OCI-LY7 (cell line): ENCODE measurements at regions not wholly inside any gene's neighbourhood (a gene's known extent, or its start where the extent isn't known, plus 50 kb on each side); places are given as distances from the start of the nearest gene placed in this dataset.

Experiments
- BruUV-seq: library from RNA; stranded (reverse); fragments of 400-500 nt; replicated peaks from 2 replicates; lab custom pipeline; 2021; lab: Mats Ljungman, UMichigan
- CTCF ChIA-PET: fragments of 300-600 bp; sonication (Branson Sonifier 250); formaldehyde crosslinking; loops from one replicate; lab custom pipeline; 2022; ENCODE audit warnings: antibody characterized with exemption; ENCODE audit not compliant: unreplicated experiment; lab: Charles Lee
- POLR2A ChIA-PET: fragments of 300-600 bp; sonication (Branson Sonifier 250); formaldehyde crosslinking; loops from one replicate; lab custom pipeline; 2022; ENCODE audit warnings: antibody characterized with exemption; lab: Charles Lee
- DNase-seq: peaks from one replicate; pipeline ENCODE4 v3.0.0-alpha.2; 2015; ENCODE audit warnings: low spot score
- H2AFZ ChIP-seq: fragments of 200-600 bp; sonication (generic), shearing (Covaris generic); 2 replicates; pipeline ENCODE4 v1.6.1; 2014; ENCODE audit warnings: mild to moderate bottlenecking, antibody characterized with exemption, low read length, moderate library complexity
- H3K27ac ChIP-seq: fragments of 200-600 bp; sonication (generic); 2 replicates; pipeline ENCODE4 v1.5.1; 2014; ENCODE audit warnings: mixed run types, low read depth, mild to moderate bottlenecking, moderate library complexity, low read length, inconsistent platforms; ENCODE audit not compliant: poor library complexity, severe bottlenecking
- H3K36me3 ChIP-seq: fragments of 200-600 bp; sonication (generic); 2 replicates; pipeline ENCODE4 v1.6.1; 2014; ENCODE audit warnings: mild to moderate bottlenecking, antibody characterized with exemption, low read length, moderate library complexity, mixed read lengths; ENCODE audit not compliant: insufficient read depth
- H3K4me1 ChIP-seq: fragments of 200-600 bp; sonication (generic); 2 replicates; pipeline ENCODE4 v1.5.1; 2014; ENCODE audit warnings: mild to moderate bottlenecking, low read length; ENCODE audit not compliant: insufficient read depth, poor library complexity, severe bottlenecking
- H3K4me2 ChIP-seq: fragments of 200-600 bp; sonication (generic); 2 replicates; pipeline ENCODE4 v1.6.1; 2014; ENCODE audit warnings: mild to moderate bottlenecking, low read length
- H3K4me3 ChIP-seq: fragments of 200-600 bp; sonication (generic); 2 replicates; pipeline ENCODE4 v1.5.1; 2014; ENCODE audit warnings: mild to moderate bottlenecking, low read depth, low read length; ENCODE audit not compliant: poor library complexity, severe bottlenecking
- H3K79me2 ChIP-seq: fragments of 200-600 bp; sonication (generic); 2 replicates; pipeline ENCODE4 v1.6.1; 2016; ENCODE audit warnings: low read depth, mild to moderate bottlenecking, low read length, moderate library complexity, mixed read lengths; ENCODE audit not compliant: insufficient read depth
- H3K9me2 ChIP-seq: fragments of 200-600 bp; sonication (generic); 2 replicates; pipeline ENCODE4 v1.6.1; 2016; ENCODE audit warnings: mild to moderate bottlenecking, low read length, mixed read lengths; ENCODE audit not compliant: insufficient read depth
- H3K9me3 ChIP-seq: fragments of 200-600 bp; sonication (generic); 2 replicates; pipeline ENCODE4 v1.6.1; 2014; ENCODE audit warnings: mild to moderate bottlenecking, mixed run types, low read length, mixed read lengths
- H4K20me1 ChIP-seq: fragments of 200-600 bp; sonication (generic); 2 replicates; pipeline ENCODE4 v1.6.1; 2014; ENCODE audit warnings: mild to moderate bottlenecking, antibody characterized with exemption, low read length, moderate library complexity, mixed read lengths; ENCODE audit not compliant: insufficient read depth
- EZH2phosphoT487 ChIP-seq: fragments of 200-600 bp; sonication (generic); IDR thresholded peaks from 2 replicates; pipeline ENCODE4 v1.6.1; 2018; ENCODE audit warnings: low read depth, borderline replicate concordance, mild to moderate bottlenecking, mixed run types, antibody characterized with exemption, low read length, moderate library complexity, mixed read lengths
- intact Hi-C: fragments of 100-400 bp; cut with micrococcal nuclease; formaldehyde crosslinking; loops from one replicate; pipeline ENCODE4 v1.10.0; 2022; ENCODE audit not compliant: unreplicated experiment
- TF ChIP-seq, protein P1 (sequence below): fragments of 200-600 bp; sonication (generic); conservative IDR thresholded peaks from 2 replicates; pipeline ENCODE4 v1.5.1; 2014; ENCODE audit warnings: mild to moderate bottlenecking, antibody characterized with exemption, low read length, moderate library complexity, mixed read lengths

- intact Hi-C loops, result no loop called here
- no peaks in the 10 kb centered on the region for H4K20me1 ChIP-seq
- no peaks in the 10 kb centered on the region for H3K9me3 ChIP-seq
- no peaks in the 10 kb centered on the region for H3K36me3 ChIP-seq
- TF ChIP-seq, protein P1, sequence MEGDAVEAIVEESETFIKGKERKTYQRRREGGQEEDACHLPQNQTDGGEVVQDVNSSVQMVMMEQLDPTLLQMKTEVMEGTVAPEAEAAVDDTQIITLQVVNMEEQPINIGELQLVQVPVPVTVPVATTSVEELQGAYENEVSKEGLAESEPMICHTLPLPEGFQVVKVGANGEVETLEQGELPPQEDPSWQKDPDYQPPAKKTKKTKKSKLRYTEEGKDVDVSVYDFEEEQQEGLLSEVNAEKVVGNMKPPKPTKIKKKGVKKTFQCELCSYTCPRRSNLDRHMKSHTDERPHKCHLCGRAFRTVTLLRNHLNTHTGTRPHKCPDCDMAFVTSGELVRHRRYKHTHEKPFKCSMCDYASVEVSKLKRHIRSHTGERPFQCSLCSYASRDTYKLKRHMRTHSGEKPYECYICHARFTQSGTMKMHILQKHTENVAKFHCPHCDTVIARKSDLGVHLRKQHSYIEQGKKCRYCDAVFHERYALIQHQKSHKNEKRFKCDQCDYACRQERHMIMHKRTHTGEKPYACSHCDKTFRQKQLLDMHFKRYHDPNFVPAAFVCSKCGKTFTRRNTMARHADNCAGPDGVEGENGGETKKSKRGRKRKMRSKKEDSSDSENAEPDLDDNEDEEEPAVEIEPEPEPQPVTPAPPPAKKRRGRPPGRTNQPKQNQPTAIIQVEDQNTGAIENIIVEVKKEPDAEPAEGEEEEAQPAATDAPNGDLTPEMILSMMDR, result no peak
- no peak for TF ChIP-seq EZH2phosphoT487
- BruUV-seq, result no TSS peak
- no peak overlapping the region for H2AFZ ChIP-seq
- H3K4me2 ChIP-seq, result no peak overlapping the region
- no peaks in the 10 kb centered on the region for H3K9me2 ChIP-seq
- H3K79me2 ChIP-seq, result no peaks in the 10 kb centered on the region
- no peak for DNase-seq
- ChIA-PET POLR2A (interaction anchor here (1.0 kb wide), 1 partner anchor 90 kb away, joined by 4 read pairs; no protein-coding TSS in a partner anchor), CTCF (no interaction called here)
- H3K4me3 ChIP-seq, result no peak overlapping the region
- H3K4me1 ChIP-seq, result no peaks in the 10 kb centered on the region
- no peak overlapping the region for H3K27ac ChIP-seq
These were observed 228.8 kb downstream of the VAPA start for GRCh38 chr18:10142496-10143160.

DNA sequence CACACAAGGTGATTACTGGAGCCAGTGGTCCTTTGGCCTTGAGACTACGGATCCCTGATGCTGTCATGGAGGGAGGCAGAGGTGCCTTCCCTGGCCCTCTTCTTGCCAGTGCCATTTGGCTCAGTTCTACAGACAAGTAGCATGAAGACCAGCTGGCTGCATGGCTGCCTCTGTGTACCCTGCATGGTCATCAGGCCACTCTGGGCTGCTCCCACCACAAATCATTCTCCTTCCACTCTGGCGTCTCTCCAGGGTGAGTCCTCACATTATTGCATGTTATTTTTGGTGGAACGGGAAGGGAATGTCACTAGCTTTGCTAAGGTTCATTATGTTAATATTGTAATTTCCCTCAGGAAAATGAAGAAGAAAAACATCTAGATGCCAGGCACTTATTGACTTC is 229.8 kb downstream of the VAPA start:
- Histone ChIP-seq H3K9me3 (no peaks in the 10 kb centered on the region), H4K20me1 (no peaks in the 10 kb centered on the region), H3K27ac (no peak overlapping the region), H3K4me3 (no peak overlapping the region), H3K79me2 (no peaks in the 10 kb centered on the region), H3K36me3 (no peaks in the 10 kb centered on the region), H2AFZ (no peak overlapping the region), H3K4me2 (no peak overlapping the region), H3K9me2 (no peaks in the 10 kb centered on the region), H3K4me1 (no peaks in the 10 kb centered on the region)
- DNase-seq, result no peak
- intact Hi-C loops, result no loop called here
- TF ChIP-seq, protein P1, result no peak
- TF ChIP-seq EZH2phosphoT487, result no peak
- ChIA-PET POLR2A (interaction anchor here (0.9 to 1.0 kb wide), 2 partner anchors 42 to 89 kb away, joined by 4 read pairs; no protein-coding TSS in a partner anchor), CTCF (no interaction called here)
- BruUV-seq, result no TSS peak

DNA sequence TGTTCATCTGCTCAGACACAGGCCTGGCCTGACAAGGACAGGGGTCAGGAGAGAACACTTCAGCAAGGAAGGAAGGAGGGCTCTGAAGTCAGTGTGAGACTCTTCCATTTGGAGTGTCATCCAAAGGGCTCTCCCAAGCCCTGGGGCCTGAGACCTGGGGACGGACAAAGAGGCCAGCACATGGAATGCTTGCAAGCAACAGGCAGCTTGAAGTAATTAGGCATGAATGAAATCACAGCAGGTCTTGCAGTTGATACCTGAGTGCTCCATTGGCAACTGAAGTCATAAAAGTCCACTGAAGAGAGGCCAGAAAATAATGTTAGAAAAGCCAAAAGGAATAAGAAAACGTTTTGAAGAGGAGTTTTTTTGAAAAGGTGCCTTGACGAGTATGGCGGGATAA is 231.7 kb downstream of the VAPA start:
- H2AFZ ChIP-seq, result no peak overlapping the region
- TF ChIP-seq, protein P1, result no peak
- TF ChIP-seq EZH2phosphoT487, result no peak
- intact Hi-C loops, result no loop called here
- no peak for DNase-seq
- H3K4me2 ChIP-seq, result no peak overlapping the region
- no peaks in the 10 kb centered on the region for H3K79me2 ChIP-seq
- BruUV-seq, result no TSS peak
- ChIA-PET POLR2A (no interaction called here), CTCF (no interaction called here)
- H3K9me3 ChIP-seq, result no peaks in the 10 kb centered on the region
- no peak overlapping the region for H3K27ac ChIP-seq
- H3K4me1 ChIP-seq, result no peaks in the 10 kb centered on the region
- H3K4me3 ChIP-seq, result no peak overlapping the region
- H3K36me3 ChIP-seq, result no peaks in the 10 kb centered on the region
- no peaks in the 10 kb centered on the region for H4K20me1 ChIP-seq
- no peaks in the 10 kb centered on the region for H3K9me2 ChIP-seq
